GM18508 (cell line): ENCODE measurements at regions not wholly inside any gene's neighbourhood (a gene's known extent, or its start where the extent isn't known, plus 50 kb on each side); places are given as distances from the start of the nearest gene placed in this dataset.
A peak's percentile ranks its signal among the peaks of the same experiment; 100 is the strongest.

ENCODE experiments used
- ATAC-seq: cut with Tn5 transposase; IDR thresholded peaks from one replicate; pipeline ENCODE4 v1.9.1; 2021; ENCODE audit warnings: moderate number of reproducible peaks; ENCODE audit not compliant: insufficient read depth, unreplicated experiment

DNA sequence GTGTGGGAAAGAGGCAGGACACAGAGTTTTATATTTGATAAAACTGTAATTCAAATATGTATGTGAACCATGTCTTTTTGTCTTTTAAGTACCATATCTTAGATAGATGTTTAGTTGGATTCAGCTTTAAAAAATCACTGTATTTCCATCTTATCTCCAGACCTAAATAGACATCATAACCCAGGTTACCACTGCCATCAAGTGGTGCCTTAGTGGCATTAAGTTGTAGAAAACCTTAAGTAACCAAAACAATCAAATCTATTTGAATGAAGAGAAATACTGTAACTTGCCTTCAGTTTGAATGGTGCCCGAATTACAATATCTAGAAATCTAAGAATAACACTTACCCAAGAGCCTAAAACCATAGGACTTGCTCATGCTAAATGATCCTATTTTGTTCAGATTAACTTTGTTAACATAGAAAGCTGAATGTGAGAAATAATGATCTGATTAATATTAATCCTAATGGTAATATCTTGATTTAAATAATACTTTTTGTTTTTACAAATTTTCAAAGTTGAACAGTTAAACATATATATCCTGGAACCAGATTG is 92.5 kb upstream of the MAP2 start:
- no peak for ATAC-seq

DNA sequence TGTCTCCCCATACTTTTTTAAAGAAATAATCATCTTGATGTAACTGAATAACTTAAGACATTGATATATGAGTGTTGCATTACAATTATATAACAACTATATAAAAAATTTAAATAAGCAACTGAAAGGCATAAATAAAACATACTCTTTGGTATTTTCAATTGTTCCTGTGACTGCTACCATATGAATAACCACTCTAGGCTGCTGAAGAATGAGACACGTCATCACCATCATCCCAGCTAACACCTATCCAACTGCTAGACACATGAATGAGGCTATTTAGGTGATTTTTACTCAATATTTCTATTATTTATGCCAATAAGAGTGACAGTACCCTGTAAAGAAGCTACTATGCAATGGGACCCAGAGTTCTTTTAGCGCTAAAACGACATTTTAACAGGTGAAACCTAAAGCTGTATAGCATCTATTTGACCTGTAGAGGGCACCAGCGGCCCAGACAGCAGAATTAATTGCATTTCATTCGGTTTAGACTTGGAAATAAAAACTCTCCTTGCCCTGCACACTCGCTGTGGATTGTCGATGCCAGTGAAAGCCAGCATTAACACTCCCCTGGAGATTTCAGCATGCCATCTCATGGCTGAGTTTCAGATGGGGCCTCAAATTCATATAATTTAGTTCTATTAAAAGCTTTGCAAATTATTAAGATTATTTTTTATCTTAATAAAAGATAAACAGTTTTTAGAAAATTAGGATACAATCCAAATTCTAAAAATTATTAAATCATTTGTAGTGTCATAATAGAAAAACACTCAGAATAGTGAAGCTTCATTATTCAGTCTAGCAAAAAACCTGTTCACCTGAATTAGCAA is 89.4 kb upstream of the MAP2 start:
- peak; percentile 68 for ATAC-seq

GRCh38 chr2:209340522-209340921 is 83.3 kb upstream of the MAP2 start:
- no peak for ATAC-seq

GRCh38 chr2:209344349-209344748 is 79.5 kb upstream of the MAP2 start:
- ATAC-seq: no peak

GRCh38 chr2:209348433-209348832 is 75.4 kb upstream of the MAP2 start:
- ATAC-seq: no peak

GRCh38 chr2:209351636-209352035 is 72.2 kb upstream of the MAP2 start:
- no peak for ATAC-seq

DNA sequence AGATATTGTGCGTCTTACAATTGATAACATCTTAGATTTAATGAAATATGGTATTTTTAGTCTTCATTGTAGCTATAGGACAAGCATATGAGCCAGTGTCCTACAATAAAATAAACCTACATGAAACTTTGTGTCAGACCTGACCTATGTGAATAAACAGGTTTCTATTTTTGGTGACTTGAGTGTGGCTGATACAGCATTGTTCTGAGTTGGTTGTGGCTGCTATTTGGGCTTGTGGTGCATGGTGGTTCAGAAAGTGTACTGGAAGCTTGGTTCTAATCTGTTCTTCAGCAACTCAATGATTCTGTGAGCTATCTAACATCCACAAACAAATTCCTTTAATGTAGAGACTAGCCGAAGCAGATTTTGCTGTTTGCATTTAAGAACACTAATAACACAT is 64.9 kb upstream of the MAP2 start:
- no peak for ATAC-seq

DNA sequence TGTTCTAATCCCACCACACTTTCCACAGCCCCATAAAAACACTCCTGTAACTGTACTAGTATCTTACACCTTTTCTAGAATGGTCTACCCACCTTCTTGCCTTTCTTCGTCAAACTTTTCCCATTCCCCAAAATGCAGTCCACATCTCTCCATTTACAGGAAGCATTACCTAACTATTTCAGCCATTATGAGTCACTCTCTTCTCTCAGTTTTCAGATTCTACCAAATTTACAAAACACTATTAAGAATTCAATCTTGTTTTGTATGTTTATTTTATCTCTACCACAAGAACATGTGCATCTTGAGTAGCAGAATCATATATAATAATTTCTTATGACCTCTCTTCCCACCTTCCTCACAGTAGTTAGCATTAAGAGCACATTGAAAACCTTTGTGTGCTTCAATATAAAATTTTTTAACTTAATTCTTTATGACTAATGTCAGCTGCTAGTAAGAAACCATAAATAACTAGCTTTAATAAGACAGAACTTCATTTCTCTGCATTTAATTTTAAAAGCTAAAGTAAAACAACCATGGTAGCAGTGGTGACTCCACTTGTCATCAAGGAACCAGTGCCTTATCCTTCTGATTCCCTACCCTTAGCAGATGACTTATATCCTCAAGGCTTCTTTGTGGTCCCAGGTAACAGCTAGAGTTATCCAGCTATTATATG is 56.6 kb upstream of the MAP2 start:
- no peak for ATAC-seq

DNA sequence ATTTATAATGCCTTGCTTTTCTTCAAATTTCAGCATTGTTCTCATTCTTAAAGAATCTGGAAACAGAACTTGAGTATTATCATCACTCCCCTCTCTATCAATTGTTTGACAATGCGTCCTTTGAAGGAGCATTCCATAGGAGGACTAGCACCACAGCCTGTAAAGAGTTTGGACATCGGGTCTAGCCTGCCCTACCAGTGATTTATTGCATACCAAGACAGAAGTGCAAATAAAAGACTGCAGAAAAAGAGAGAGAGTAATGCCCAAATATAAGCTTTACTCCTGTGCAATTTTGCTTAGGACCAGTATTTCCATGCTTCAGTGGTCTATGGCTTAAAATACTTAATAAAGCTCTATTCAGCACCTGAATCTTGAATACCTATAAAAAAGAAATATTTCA is 55.4 kb upstream of the MAP2 start:
- no peak for ATAC-seq

DNA sequence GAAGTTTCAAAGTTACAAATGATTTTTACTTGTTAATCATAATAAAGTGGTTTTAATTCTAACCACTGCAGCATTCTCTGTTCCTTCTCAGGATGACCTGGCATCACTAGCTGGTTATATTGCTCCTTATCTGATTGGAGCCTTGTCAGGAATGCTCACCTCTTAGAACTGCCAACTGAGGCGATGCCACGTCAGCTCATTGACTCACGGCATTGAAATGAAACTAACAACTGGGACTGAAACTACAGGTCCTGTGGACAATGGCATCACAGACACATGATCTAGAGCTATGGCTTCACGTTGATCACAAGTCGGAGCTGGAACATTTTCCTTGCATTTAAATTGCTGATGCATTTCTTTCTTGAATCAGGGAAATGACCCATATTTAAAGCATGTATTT is 54.9 kb upstream of the MAP2 start:
- peak; percentile 94 for ATAC-seq

DNA sequence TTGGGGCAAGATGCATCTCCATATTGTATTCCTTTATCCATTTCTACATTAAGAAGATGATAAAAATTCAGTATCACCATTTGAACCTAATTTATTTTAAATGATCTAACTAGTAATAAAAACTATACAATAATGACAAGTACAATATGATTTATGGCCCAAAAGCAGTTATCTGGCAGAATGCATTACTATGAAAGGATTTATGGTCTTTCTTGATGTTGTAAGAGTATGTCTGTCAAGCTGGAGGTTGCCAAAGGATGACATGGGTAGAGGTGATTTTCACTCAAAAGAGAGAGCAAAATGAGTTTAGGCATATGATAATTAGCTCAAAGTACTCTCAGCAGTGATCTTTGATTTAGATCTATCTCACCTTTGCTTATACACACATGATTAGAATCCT is 54.2 kb upstream of the MAP2 start:
- ATAC-seq: no peak

DNA sequence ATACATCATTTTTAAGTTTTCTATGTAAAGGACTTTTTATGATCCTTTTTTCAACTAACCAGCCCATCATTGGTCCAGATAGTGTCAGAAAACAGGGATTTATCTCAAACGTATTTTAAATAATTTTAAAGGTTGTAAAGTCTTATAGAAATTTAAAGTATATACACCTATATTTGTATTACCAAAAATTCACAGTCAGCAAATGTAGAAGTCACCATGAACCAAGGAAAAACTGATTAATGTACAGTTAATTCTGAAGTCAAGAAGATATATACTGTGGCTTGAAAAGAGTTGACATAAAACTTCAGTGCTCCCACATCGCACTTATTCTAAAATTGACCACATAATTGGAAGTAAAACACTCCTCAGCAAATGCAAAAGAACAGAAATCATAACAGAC is 52.4 kb upstream of the MAP2 start:
- no peak for ATAC-seq
